ENCODE measurements at regions not wholly inside any gene's neighbourhood (a gene's known extent, or its start where the extent isn't known, plus 50 kb on each side); places are given as distances from the start of the nearest gene placed in this dataset.

DNA sequence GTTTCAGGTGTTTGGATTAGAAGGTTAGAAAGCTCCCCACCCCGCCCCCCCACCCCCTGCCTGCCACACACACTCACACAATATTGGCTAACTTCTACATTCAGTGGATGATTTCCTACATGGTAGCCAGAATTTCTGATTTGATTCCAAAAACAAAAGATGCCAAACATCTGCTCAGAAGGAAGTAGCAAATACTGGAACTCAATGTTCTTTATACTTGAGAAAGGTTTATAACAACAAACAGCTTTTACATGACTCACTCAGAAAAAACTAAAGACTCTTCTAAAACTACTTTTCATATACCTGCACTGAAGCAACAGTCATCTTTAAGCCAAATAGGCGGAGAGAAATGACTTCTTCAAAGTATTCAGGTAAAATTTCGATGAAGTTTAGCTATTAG, 750.5 kb upstream of the POU3F4 start:
- 5% methylated on average over 3 of the region's 3 CpGs for WGBS (ENCODE audit: low lambda C conversion rate)
- no peak overlapping the region for H2AFZ ChIP-seq (ENCODE audit: low read depth)
- no peaks in the 10 kb centered on the region for H3K79me2 ChIP-seq (ENCODE audit: insufficient read depth)
- no peaks in the 10 kb centered on the region for H3K36me3 ChIP-seq (replicated peaks in 1 of 2; ENCODE audit: control insufficient read depth in 1 of 2, insufficient read depth in 2 of 2, low read length in 1 of 2)
- no peaks in the 10 kb centered on the region for H3K4me1 ChIP-seq (ENCODE audit: control insufficient read depth in 1 of 2, insufficient read depth in 2 of 2, low read depth in 1 of 2, low read length in 1 of 2)
- TF ChIP-seq PBX3 (IDR thresholded peaks at IDR 0.05), result no peak
- TF ChIP-seq MEF2A (IDR thresholded peaks at IDR 0.05; ENCODE audit: borderline replicate concordance, low read depth), result no peak
- TF ChIP-seq SIN3A (IDR thresholded peaks at IDR 0.05; ENCODE audit: borderline replicate concordance, low read depth, low read length), result no peak
- TF ChIP-seq FOSL2 (IDR thresholded peaks at IDR 0.05; ENCODE audit: borderline replicate concordance, low read depth), result no peak
- TF ChIP-seq, protein P1, sequence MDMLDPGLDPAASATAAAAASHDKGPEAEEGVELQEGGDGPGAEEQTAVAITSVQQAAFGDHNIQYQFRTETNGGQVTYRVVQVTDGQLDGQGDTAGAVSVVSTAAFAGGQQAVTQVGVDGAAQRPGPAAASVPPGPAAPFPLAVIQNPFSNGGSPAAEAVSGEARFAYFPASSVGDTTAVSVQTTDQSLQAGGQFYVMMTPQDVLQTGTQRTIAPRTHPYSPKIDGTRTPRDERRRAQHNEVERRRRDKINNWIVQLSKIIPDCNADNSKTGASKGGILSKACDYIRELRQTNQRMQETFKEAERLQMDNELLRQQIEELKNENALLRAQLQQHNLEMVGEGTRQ (IDR thresholded peaks at IDR 0.05; ENCODE audit: borderline replicate concordance, low read depth, low read length), result no peak
- no peak for TF ChIP-seq USF1 (IDR thresholded peaks at IDR 0.05; ENCODE audit: borderline replicate concordance, low read depth)
- TF ChIP-seq, protein P2, sequence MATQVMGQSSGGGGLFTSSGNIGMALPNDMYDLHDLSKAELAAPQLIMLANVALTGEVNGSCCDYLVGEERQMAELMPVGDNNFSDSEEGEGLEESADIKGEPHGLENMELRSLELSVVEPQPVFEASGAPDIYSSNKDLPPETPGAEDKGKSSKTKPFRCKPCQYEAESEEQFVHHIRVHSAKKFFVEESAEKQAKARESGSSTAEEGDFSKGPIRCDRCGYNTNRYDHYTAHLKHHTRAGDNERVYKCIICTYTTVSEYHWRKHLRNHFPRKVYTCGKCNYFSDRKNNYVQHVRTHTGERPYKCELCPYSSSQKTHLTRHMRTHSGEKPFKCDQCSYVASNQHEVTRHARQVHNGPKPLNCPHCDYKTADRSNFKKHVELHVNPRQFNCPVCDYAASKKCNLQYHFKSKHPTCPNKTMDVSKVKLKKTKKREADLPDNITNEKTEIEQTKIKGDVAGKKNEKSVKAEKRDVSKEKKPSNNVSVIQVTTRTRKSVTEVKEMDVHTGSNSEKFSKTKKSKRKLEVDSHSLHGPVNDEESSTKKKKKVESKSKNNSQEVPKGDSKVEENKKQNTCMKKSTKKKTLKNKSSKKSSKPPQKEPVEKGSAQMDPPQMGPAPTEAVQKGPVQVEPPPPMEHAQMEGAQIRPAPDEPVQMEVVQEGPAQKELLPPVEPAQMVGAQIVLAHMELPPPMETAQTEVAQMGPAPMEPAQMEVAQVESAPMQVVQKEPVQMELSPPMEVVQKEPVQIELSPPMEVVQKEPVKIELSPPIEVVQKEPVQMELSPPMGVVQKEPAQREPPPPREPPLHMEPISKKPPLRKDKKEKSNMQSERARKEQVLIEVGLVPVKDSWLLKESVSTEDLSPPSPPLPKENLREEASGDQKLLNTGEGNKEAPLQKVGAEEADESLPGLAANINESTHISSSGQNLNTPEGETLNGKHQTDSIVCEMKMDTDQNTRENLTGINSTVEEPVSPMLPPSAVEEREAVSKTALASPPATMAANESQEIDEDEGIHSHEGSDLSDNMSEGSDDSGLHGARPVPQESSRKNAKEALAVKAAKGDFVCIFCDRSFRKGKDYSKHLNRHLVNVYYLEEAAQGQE (IDR thresholded peaks at IDR 0.05; ENCODE audit: low read depth, low read length), result no peak
- no peak for TF ChIP-seq MAX (IDR thresholded peaks at IDR 0.05; ENCODE audit: low read depth)
- TF ChIP-seq RAD21 (IDR thresholded peaks at IDR 0.05; ENCODE audit: low read length), result no peak
- TF ChIP-seq RFX5 (IDR thresholded peaks at IDR 0.05; ENCODE audit: low read length), result no peak
- no peak for TF ChIP-seq NRF1 (IDR thresholded peaks at IDR 0.05; ENCODE audit: low read depth, low read length)
- TF ChIP-seq ELF1 (IDR thresholded peaks at IDR 0.05), result no peak
- TF ChIP-seq RCOR1 (IDR thresholded peaks at IDR 0.05; ENCODE audit: low read length), result no peak
- TF ChIP-seq MXI1 (IDR thresholded peaks at IDR 0.05; ENCODE audit: low read depth, low read length), result no peak
- no peak for TF ChIP-seq FOXJ3 (CRISPR knock-in tag; IDR thresholded peaks at IDR 0.05)
- TF ChIP-seq NFIC (IDR thresholded peaks at IDR 0.05; ENCODE audit: borderline replicate concordance), result no peak
- H3K9ac ChIP-seq, result no peak overlapping the region
- CTCF ChIA-PET, result no interaction called here
- no peaks in the 10 kb centered on the region for H3K27me3 ChIP-seq (ENCODE audit: insufficient read depth)
- no peak overlapping the region for H3K27ac ChIP-seq (ENCODE audit: low read depth in 2 of 2, low read length in 1 of 2)
- H4K20me1 ChIP-seq (ENCODE audit: insufficient read depth), result no peaks in the 10 kb centered on the region
- no peaks in the 10 kb centered on the region for H3F3A ChIP-seq (replicated peaks; ENCODE audit: insufficient read depth)
- H3K9me2 ChIP-seq, result no peaks in the 10 kb centered on the region
- no peak for DNase-seq
- H3K9me3 ChIP-seq, result no peaks in the 10 kb centered on the region
- H3K4me3 ChIP-seq (ENCODE audit: low read depth in 2 of 2, low read length in 1 of 2), result no peak overlapping the region
- H3K4me2 ChIP-seq, result no peak overlapping the region
- POLR2A ChIA-PET, result no interaction called here

All from SK-N-SH (cell line).